ENCODE measurements at regions not wholly inside any gene's neighbourhood (a gene's known extent, or its start where the extent isn't known, plus 50 kb on each side); places are given as distances from the start of the nearest gene placed in this dataset.

- no peak overlapping the region for H3K4me3 ChIP-seq (ENCODE audit: insufficient read length, low read depth)
- no peaks in the 10 kb centered on the region for H3K36me3 ChIP-seq (ENCODE audit: insufficient read depth, insufficient read length, low read length)
- H3K27me3 ChIP-seq (ENCODE audit: insufficient read depth, insufficient read length) = no peaks in the 10 kb centered on the region
- no peak for TF ChIP-seq YY1 (IDR thresholded peaks at IDR 0.05; ENCODE audit: insufficient read depth, insufficient read length)
- no peak for TF ChIP-seq SUZ12 (IDR thresholded peaks at IDR 0.05; ENCODE audit: extremely low read depth, insufficient read depth, insufficient read length)
- no peak for TF ChIP-seq ZNF274 (IDR thresholded peaks at IDR 0.05; ENCODE audit: low read depth, low read length)
- H3K9ac ChIP-seq (ENCODE audit: insufficient read length, low read depth) = no peak overlapping the region
- peaks cover 3% of the 10 kb centered on the region for H3K4me1 ChIP-seq (ENCODE audit: insufficient read depth, insufficient read length)
- DNase-seq (ENCODE audit: low read depth, low spot score) = no peak
- H3K9me3 ChIP-seq (ENCODE audit: insufficient read depth, low read length) = no peaks in the 10 kb centered on the region
Observed at GRCh38 chr20:47951521-47951971, 166.3 kb upstream of the SULF2 start.

GRCh38 chr20:47950913-47951283 lies 165.6 kb upstream of the SULF2 start:
- H3K4me3 ChIP-seq (ENCODE audit: insufficient read length, low read depth) = no peak overlapping the region
- H3K4me1 ChIP-seq (ENCODE audit: insufficient read depth, insufficient read length) = peaks cover under 1% of the 10 kb centered on the region
- H3K9ac ChIP-seq (ENCODE audit: insufficient read length, low read depth) = no peak overlapping the region
- no peak for DNase-seq (ENCODE audit: low read depth, low spot score)
- no peaks in the 10 kb centered on the region for H3K27me3 ChIP-seq (ENCODE audit: insufficient read depth, insufficient read length)
- no peak for TF ChIP-seq YY1 (IDR thresholded peaks at IDR 0.05; ENCODE audit: insufficient read depth, insufficient read length)
- TF ChIP-seq SUZ12 (IDR thresholded peaks at IDR 0.05; ENCODE audit: extremely low read depth, insufficient read depth, insufficient read length) = no peak
- TF ChIP-seq ZNF274 (IDR thresholded peaks at IDR 0.05; ENCODE audit: low read depth, low read length) = no peak
- no peaks in the 10 kb centered on the region for H3K9me3 ChIP-seq (ENCODE audit: insufficient read depth, low read length)
- H3K36me3 ChIP-seq (ENCODE audit: insufficient read depth, insufficient read length, low read length) = no peaks in the 10 kb centered on the region

DNA sequence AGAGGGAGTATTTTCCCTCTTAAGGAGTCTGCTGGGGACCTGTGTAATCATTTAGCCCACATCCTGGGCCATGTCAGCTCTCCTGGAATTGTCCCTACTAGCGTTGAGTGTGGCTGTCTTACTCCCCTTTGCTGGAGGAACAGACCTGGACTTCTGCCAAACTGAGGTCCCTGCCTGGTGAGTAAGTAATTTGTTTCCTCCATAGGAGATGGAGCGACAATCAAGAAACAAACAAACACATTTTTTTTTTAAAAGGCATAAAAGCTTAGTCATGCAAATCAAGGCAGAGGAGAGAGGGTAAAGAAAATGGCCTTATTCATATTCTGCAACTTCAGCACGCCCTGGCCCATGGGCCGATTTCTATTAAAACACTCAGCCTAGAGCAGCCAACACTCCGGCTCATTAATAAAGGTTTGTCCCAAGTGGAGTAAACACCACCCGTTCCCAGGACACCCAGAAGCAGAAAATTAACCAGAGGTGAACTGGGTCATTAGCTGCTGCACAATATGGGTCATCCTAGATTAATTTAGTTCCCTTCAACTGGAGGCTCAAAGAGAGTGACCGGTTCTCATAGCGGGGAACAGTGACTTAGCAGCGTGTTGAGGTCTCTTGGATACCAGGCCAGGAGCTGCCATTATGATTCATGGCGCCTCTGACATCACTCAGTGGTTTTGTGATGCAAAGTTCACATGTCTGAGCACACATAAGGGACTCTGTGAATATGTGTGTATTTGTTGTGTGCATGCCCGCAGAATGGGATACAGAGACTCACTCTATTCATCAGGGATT lies 165.0 kb upstream of the SULF2 start:
- TF ChIP-seq SUZ12 (IDR thresholded peaks at IDR 0.05; ENCODE audit: extremely low read depth, insufficient read depth, insufficient read length) (no peak), YY1 (IDR thresholded peaks at IDR 0.05; ENCODE audit: insufficient read depth, insufficient read length) (no peak)

GRCh38 chr20:47949230-47949629 lies 163.9 kb upstream of the SULF2 start:
- Histone ChIP-seq H3K9me3 (ENCODE audit: insufficient read depth, low read length) (no peaks in the 10 kb centered on the region), H3K9ac (ENCODE audit: insufficient read length, low read depth) (no peak overlapping the region), H3K4me1 (ENCODE audit: insufficient read depth, insufficient read length) (no peaks in the 10 kb centered on the region), H3K27me3 (ENCODE audit: insufficient read depth, insufficient read length) (no peaks in the 10 kb centered on the region), H3K36me3 (ENCODE audit: insufficient read depth, insufficient read length, low read length) (no peaks in the 10 kb centered on the region), H3K4me3 (ENCODE audit: insufficient read length, low read depth) (no peak overlapping the region)
- DNase-seq (ENCODE audit: low read depth, low spot score) = no peak
- TF ChIP-seq YY1 (IDR thresholded peaks at IDR 0.05; ENCODE audit: insufficient read depth, insufficient read length) (no peak), SUZ12 (IDR thresholded peaks at IDR 0.05; ENCODE audit: extremely low read depth, insufficient read depth, insufficient read length) (no peak), ZNF274 (IDR thresholded peaks at IDR 0.05; ENCODE audit: low read depth, low read length) (no peak)

More for the DNA sequence above, 165.0 kb upstream of the SULF2 start:
- Histone ChIP-seq H3K9me3 (ENCODE audit: insufficient read depth, low read length) (no peaks in the 10 kb centered on the region), H3K4me3 (ENCODE audit: insufficient read length, low read depth) (no peak overlapping the region), H3K27me3 (ENCODE audit: insufficient read depth, insufficient read length) (no peaks in the 10 kb centered on the region), H3K4me1 (ENCODE audit: insufficient read depth, insufficient read length) (no peaks in the 10 kb centered on the region), H3K36me3 (ENCODE audit: insufficient read depth, insufficient read length, low read length) (no peaks in the 10 kb centered on the region), H3K9ac (ENCODE audit: insufficient read length, low read depth) (no peak overlapping the region)
- no peak for DNase-seq (ENCODE audit: low read depth, low spot score)

DNA sequence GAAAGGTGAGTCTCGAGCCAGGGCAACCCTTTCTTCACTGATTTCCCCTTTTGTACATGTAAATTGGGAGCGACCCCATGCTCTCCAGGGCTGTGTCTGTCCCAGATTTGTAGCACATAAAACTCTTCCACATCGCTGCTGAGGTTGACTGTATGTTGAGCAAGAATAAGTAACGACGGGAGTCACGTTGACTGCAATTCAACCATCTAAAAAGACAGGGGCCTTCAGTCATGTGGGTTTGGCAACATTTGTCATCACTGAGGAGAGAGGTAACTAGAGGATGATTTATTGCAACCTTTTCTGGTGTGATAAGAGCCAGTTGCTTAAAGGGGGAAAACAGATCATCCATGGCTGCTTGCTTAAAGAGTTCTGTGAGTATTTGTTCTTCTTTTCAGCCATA lies 159.4 kb upstream of the SULF2 start:
- H3K36me3 ChIP-seq (ENCODE audit: insufficient read depth, insufficient read length, low read length) = no peaks in the 10 kb centered on the region
- H3K4me1 ChIP-seq (ENCODE audit: insufficient read depth, insufficient read length) = no peaks in the 10 kb centered on the region
- H3K9ac ChIP-seq (ENCODE audit: insufficient read length, low read depth) = no peak overlapping the region
- no peak for DNase-seq (ENCODE audit: low read depth, low spot score)
- H3K9me3 ChIP-seq (ENCODE audit: insufficient read depth, low read length) = no peaks in the 10 kb centered on the region
- no peak for TF ChIP-seq SUZ12 (IDR thresholded peaks at IDR 0.05; ENCODE audit: extremely low read depth, insufficient read depth, insufficient read length)
- TF ChIP-seq YY1 (IDR thresholded peaks at IDR 0.05; ENCODE audit: insufficient read depth, insufficient read length) = no peak
- TF ChIP-seq ZNF274 (IDR thresholded peaks at IDR 0.05; ENCODE audit: low read depth, low read length) = no peak
- no peaks in the 10 kb centered on the region for H3K27me3 ChIP-seq (ENCODE audit: insufficient read depth, insufficient read length)
- H3K4me3 ChIP-seq (ENCODE audit: insufficient read length, low read depth) = no peak overlapping the region

DNA sequence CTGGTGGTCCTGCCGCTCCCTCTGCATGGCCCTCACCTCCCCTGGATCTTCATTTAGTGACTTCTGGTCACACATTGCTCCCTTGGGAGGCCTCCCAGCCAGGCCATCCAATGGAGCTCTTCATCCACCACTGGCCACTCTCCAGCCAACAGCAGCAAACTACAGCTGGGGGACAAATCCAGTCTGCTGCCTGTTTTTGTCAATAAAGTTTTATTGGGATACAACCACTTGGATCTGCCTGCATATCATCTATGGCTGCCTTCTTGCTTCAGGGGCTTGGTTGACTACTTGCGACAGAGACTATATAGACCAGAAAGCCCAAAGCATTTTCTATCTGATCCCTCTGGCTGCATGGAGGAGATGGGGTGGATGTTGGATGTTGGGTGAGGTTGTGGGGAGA lies 156.6 kb upstream of the SULF2 start:
- Histone ChIP-seq H3K9me3 (ENCODE audit: insufficient read depth, low read length) (no peaks in the 10 kb centered on the region), H3K36me3 (ENCODE audit: insufficient read depth, insufficient read length, low read length) (no peaks in the 10 kb centered on the region), H3K9ac (ENCODE audit: insufficient read length, low read depth) (no peak overlapping the region), H3K27me3 (ENCODE audit: insufficient read depth, insufficient read length) (no peaks in the 10 kb centered on the region), H3K4me3 (ENCODE audit: insufficient read length, low read depth) (no peak overlapping the region), H3K4me1 (ENCODE audit: insufficient read depth, insufficient read length) (no peaks in the 10 kb centered on the region)
- TF ChIP-seq SUZ12 (IDR thresholded peaks at IDR 0.05; ENCODE audit: extremely low read depth, insufficient read depth, insufficient read length) (no peak), ZNF274 (IDR thresholded peaks at IDR 0.05; ENCODE audit: low read depth, low read length) (no peak), YY1 (IDR thresholded peaks at IDR 0.05; ENCODE audit: insufficient read depth, insufficient read length) (no peak)
- no peak for DNase-seq (ENCODE audit: low read depth, low spot score)

DNA sequence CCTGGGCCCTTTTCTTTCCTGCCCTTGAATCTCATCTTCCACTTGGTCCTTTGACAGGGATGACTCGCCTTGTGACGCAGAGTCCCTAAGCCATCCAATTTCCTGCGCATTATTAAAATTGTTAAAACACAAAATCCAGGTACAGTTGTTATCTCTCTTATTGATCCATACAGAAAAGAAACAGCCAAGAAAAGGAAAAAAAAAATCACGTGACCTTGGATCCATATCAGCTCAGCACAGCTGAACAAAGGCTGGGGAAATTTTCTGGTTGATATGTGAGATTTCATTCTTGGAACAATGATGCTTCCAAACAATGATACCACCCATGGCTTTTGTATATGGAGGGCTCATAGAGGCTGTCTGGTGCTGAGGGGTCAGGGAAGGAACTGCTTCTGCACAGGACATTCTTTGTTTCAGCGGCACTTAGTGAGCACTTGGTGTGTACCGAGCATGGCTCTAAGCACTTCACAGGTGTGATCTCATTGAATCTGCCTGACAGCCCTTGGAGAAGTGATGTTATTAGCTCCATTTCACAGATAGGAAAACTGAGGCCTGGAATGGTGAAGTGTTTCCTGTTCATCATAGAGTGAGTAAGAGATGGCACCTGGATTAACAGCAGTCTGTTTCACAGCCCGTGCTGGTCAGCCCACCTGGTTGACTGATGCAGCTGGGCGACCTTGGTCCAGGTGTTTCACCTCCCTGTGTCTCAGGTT lies 155.0 kb upstream of the SULF2 start:
- no peak overlapping the region for H3K9ac ChIP-seq (ENCODE audit: insufficient read length, low read depth)
- no peaks in the 10 kb centered on the region for H3K36me3 ChIP-seq (ENCODE audit: insufficient read depth, insufficient read length, low read length)
- TF ChIP-seq YY1 (IDR thresholded peaks at IDR 0.05; ENCODE audit: insufficient read depth, insufficient read length) (no peak), ZNF274 (IDR thresholded peaks at IDR 0.05; ENCODE audit: low read depth, low read length) (no peak), SUZ12 (IDR thresholded peaks at IDR 0.05; ENCODE audit: extremely low read depth, insufficient read depth, insufficient read length) (no peak)
- no peak overlapping the region for H3K4me3 ChIP-seq (ENCODE audit: insufficient read length, low read depth)
- H3K9me3 ChIP-seq (ENCODE audit: insufficient read depth, low read length) = no peaks in the 10 kb centered on the region
- no peak for DNase-seq (ENCODE audit: low read depth, low spot score)
- no peaks in the 10 kb centered on the region for H3K27me3 ChIP-seq (ENCODE audit: insufficient read depth, insufficient read length)
- no peaks in the 10 kb centered on the region for H3K4me1 ChIP-seq (ENCODE audit: insufficient read depth, insufficient read length)
